GM19240 (cell line): ENCODE measurements at regions not wholly inside any gene's neighbourhood (a gene's known extent, or its start where the extent isn't known, plus 50 kb on each side); places are given as distances from the start of the nearest gene placed in this dataset.

Experiments
- DNase-seq: peaks from one replicate; pipeline ENCODE4 v3.0.0; 2011; ENCODE audit warnings: low spot score; ENCODE audit not compliant: insufficient read length

DNA sequence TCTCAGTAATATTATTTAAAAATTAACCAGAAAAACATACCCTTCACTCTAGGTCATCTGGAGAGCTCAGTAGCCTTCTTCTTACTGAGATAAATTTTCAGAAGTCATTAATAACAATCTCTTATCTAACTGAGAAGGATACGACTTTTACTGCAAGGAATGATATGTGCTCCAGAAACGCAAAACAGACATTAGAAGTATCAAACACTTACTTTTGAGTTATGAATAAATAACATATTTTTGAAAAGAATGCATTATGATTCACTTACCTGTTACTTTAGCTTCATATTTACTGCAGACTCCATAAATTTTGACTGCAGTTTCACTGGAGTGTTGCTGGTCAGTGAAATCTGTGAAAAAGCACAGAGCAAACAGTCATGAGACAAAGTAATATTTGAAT, 668.7 kb upstream of the NRSN1 start:
- no peak for DNase-seq

DNA sequence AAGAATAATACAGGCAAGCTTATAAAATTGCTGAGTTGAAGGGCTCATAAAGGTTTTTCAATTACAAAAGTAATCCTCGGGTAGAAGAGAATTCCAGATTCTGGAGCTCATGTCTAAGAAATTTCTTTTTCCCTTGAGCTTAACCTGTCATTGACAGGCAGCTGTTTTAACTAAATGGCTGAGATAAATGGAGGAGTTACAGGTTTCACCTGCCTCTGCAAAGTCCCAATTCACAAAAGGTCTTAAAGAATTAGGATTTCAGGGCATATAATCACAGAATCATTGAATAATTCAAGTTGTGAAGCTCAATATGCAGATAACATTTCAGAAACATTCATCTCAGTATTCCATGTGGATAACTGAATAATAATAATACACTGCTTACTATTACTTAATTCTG, 660.1 kb upstream of the NRSN1 start:
- no peak for DNase-seq

- DNase-seq: no peak
These were observed 648.4 kb upstream of the NRSN1 start for GRCh38 chr6:23477586-23477985.

GRCh38 chr6:23478312-23478711, 647.7 kb upstream of the NRSN1 start:
- no peak for DNase-seq

- DNase-seq: no peak
These were observed 642.1 kb upstream of the NRSN1 start for GRCh38 chr6:23483896-23484295.

GRCh38 chr6:23494367-23494766, 631.6 kb upstream of the NRSN1 start:
- no peak for DNase-seq

DNA sequence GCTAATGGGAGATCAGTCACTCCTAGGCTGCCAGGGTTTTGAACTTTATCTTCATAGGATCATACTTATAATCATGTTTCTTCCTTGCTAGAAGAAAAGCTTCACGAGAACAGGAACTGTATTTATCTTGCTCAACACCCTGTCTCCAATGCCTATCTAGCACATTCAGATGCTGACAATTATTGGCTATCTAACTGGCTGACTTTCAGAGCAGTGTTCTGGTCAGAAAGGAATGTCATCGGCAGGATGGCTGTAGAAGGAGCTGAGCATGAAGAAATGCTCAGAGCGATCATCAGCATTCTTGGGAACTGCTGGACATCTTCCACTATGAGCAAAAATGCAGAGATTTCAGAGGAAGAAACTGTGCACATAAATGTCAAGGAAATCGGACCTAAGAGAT, 628.0 kb upstream of the NRSN1 start:
- DNase-seq: no peak

DNA sequence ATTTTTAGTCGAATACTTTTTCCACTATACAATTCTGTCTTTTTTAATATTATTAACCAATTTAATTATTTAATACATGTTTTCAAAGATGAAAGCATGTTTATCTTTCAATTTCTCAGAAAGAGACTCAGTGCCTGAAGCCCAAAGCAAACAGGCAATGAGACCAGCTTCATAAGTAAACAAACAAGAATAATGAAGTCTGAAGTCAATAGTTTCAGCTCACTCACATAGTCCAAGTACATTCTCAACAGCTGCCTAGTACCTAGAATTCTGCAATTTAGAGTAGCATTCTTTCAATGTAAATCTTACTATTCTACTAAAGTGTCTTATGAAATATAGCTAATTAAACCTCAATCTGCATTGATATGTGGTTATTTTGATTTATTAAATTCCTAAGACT, 626.5 kb upstream of the NRSN1 start:
- no peak for DNase-seq

- no peak for DNase-seq
These were observed 622.8 kb upstream of the NRSN1 start for GRCh38 chr6:23503173-23503572.

GRCh38 chr6:23505026-23505425, 621.0 kb upstream of the NRSN1 start:
- DNase-seq: no peak

GRCh38 chr6:23510778-23511510, 615.1 kb upstream of the NRSN1 start:
- DNase-seq: no peak

DNA sequence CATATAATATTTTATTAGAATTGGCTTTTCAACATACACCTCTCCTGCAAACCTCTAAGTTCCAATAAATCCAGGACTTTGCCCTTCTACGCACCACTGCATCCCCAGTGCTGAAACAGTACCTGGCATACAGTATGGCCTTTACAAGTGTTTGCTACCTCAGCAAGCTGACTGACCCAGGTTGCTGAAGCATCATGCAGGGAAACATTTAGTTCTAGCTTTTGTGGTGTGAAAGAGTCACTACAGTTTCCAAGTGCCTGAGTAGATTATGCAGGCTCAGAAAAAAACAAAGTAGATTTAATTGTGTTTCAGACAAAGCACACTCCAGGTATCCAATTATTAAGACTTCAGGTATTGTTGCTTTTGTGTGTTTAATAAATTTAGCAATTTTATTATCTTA, 614.2 kb upstream of the NRSN1 start:
- DNase-seq: no peak

DNA sequence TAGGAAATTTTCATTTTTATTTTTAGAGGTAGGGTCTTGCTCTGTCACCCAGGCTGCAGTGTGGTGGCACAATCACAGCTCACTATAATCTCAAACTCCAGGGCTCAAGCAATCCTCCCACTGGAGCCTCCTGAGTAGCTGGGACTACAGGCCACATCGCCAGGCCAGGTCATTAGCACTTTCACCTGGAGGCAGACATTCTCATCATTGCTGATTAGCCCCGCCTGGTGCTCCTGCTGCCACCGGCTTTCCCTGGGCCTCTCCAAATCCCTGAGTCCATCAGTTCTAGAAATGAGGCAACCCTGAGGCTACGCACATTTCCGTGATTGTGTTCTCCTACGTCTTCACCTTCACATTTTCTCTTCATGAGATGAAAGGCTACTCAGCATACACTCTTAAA, 607.7 kb upstream of the NRSN1 start:
- no peak for DNase-seq

DNA sequence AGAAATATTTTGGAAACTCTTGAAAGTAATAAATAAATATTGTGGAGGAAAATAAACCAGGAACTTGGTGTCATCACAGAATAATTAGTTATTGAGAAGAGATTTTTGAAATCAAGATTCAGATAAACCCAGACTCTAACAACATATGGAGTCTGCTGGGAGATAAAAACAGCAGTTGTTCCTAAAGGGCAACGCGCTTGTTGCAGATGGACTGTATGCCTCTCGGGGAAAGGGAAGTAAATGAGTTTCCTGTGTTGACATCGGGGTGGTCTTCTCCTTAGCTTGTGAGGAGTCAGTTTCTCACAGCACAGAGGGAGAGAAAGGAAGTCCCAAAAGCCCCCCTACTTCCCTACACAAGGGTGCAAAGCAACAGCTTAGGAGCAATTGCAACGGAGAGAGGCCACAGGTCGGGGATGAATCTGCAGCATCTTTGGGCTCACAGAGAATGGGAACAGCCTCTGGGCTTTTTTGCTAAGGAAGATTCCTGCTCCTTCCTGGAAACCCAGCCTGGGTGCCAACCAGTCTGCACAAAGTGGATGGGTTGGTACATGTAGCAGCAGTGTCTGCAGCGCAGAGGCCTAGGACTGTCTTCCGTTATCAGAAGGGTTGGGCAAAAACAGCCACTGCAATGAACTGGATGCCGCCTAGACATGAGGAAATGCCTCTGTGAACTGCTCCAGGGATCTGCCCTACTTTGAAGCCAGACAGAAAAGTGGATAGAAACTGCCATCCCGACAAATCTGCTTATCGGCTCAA, 603.0 kb upstream of the NRSN1 start:
- DNase-seq: no peak

DNA sequence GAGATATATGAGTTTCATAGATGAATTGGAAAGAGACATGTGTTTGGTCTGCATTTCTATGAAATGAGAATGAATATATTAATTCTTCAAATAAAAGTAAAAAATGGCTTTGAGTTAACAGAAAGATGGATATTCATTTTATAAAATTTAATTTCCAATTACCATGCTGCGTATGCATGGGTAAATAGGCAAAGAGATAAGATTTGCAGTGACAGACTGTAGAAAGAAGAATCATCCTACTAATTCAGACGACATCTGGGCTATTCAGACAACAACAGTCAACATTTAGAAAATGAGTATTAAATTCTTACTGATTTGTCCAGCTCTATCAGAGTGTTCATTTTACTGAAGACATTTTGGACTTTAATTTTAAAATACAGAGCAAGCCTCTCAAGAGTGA, 602.2 kb upstream of the NRSN1 start:
- DNase-seq: no peak

DNA sequence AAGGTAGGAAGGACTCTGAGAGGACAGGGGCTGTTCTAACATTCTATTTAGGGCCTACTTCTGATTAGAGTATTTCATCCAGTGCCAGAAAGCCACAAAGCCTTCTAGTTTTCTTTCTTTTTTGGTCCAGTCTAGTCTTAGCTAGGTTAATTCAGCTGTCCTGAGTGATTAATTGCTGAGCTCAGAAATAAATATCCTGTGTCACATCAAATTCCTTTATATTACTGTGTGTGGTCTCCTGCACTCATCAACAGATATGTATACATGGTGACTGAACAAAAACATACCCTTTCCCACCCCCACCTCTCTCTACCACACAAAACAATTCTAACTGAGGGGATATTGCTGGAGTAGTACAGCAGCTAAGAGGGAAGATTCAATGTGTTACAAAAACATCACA, 601.5 kb upstream of the NRSN1 start:
- DNase-seq: no peak

- no peak for DNase-seq
These were observed 599.5 kb upstream of the NRSN1 start for GRCh38 chr6:23526526-23526925.

- DNase-seq: no peak
These were observed 596.1 kb upstream of the NRSN1 start for GRCh38 chr6:23529902-23530301.

GRCh38 chr6:23531666-23532065, 594.3 kb upstream of the NRSN1 start:
- DNase-seq: no peak

DNA sequence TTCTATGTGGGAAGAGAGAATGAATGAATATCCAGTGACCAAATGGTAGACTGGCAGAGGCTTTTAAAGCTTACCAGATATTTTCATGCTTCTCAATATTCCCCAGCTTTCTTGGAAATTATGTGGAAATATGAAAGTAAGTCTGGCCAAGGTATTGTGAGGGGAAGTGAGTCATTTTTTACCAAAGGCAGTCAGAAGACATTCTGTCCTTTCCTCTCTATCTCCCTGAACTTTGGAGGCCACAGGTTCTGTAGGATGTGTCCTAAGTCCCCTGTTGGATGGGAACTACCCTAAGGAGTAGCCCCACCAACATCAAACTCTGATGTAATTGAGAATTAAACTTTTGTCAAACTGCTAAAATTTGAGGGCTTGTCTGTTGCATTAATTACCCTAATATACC, 593.8 kb upstream of the NRSN1 start:
- DNase-seq: no peak

DNA sequence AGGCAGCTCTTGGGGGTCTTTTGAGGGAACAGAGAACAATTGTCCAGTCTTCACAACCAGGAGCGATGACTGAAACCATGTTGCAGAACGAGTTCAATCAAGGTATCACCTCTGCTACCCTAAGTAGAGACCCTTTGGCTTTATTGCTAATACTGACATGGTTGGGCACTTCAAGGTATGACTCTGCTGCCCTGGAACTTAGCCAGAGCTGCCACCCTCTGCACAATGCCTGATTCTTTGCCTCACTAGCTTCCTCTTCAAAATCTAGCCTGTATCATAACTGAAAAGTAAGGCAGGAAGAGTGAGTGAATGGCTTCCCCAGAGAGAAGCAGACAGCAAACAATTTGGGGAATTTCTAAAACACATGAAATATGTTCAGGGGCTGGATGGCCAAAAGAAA, 592.7 kb upstream of the NRSN1 start:
- no peak for DNase-seq

DNA sequence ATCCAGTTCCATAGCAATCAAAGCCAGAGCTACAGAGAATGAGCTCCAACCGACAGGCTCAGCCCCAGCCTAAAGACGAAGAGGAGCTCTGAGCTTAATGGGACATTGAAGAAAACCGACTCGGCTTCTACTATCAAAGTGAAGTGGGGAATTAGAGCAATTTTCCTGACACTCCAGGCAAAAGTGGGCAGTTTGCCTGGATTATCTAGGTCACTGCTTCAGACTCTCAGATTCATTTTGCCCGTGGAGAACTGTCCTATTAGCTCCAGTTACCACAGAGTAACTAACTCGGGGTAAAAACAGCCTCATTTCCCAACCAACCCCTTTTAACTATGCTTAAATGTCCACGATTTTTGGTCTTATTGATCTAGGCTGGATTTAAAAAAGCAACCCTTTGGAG, 592.1 kb upstream of the NRSN1 start:
- no peak for DNase-seq

GRCh38 chr6:23534351-23534750, 591.7 kb upstream of the NRSN1 start:
- no peak for DNase-seq
